CD14-positive monocyte (primary cell): ENCODE measurements at regions not wholly inside any gene's neighbourhood (a gene's known extent, or its start where the extent isn't known, plus 50 kb on each side); places are given as distances from the start of the nearest gene placed in this dataset.

Experiments used
- DNase-seq, 3 donors: peaks; one replicate each; pipeline ENCODE4 v3.0.0-alpha.2; 2011 to 2022
- H2AFZ ChIP-seq: 2 replicates; pipeline ENCODE4 v1.6.0; 2012; ENCODE audit warnings: mild to moderate bottlenecking, low read depth, low read length, inconsistent platforms; ENCODE audit not compliant: insufficient read depth, poor library complexity, severe bottlenecking
- H3K27ac ChIP-seq, 2 donors: 1 replicate in 1 of 2; 2 replicates in 1 of 2; pipeline ENCODE4 v1.5.1; 2012 to 2013; ENCODE audit warnings: low read length in 2 of 2, control low read depth in 1 of 2, inconsistent platforms in 1 of 2, low read depth in 1 of 2, mild to moderate bottlenecking in 1 of 2
- H3K27me3 ChIP-seq, 2 donors: one replicate each; pipeline versions ENCODE4 v1.6.0 to v1.6.1; 2011 to 2013; ENCODE audit warnings: low read length in 2 of 2; ENCODE audit not compliant: control insufficient read depth in 2 of 2, insufficient read depth in 2 of 2
- H3K36me3 ChIP-seq, 2 donors: replicated peaks in 1 of 2; 1 replicate in 1 of 2; 2 replicates in 1 of 2; pipeline versions ENCODE4 v1.5.1 to v1.6.1; 2012 to 2013; ENCODE audit warnings: low read length in 2 of 2, control low read depth in 1 of 2, inconsistent platforms in 1 of 2, mild to moderate bottlenecking in 1 of 2; ENCODE audit not compliant: insufficient read depth in 2 of 2, control insufficient read depth in 1 of 2
- H3K4me1 ChIP-seq, 2 donors: 1 replicate in 1 of 2; 2 replicates in 1 of 2; pipeline versions ENCODE4 v1.5.1 to v1.6.1; 2012 to 2013; ENCODE audit warnings: low read length in 2 of 2, control low read depth in 1 of 2, inconsistent platforms in 1 of 2, mild to moderate bottlenecking in 1 of 2, moderate library complexity in 1 of 2; ENCODE audit not compliant: insufficient read depth in 2 of 2, control insufficient read depth in 1 of 2
- H3K4me2 ChIP-seq: replicated peaks from 2 replicates; pipeline ENCODE3; 2012; ENCODE audit warnings: low read length, moderate library complexity, mild to moderate bottlenecking; ENCODE audit not compliant: poor library complexity, severe bottlenecking; ENCODE audit errors: extremely low read depth
- H3K4me3 ChIP-seq, 3 experiments: fragments of 200-600 bp in 1 of 3; sonication (generic) in 1 of 3; replicated peaks in 1 of 3; 1 replicate in 2 of 3; 2 replicates in 1 of 3; pipeline ENCODE4 v1.5.1; 2011 to 2013; ENCODE audit warnings: low read length in 3 of 3, mild to moderate bottlenecking in 3 of 3, control low read depth in 2 of 3, low read depth in 2 of 3, inconsistent platforms in 1 of 3, moderate library complexity in 1 of 3
- H3K79me2 ChIP-seq: 2 replicates; pipeline ENCODE4 v1.6.0; 2012; ENCODE audit warnings: mild to moderate bottlenecking, control low read depth, inconsistent platforms, low read length, moderate library complexity; ENCODE audit not compliant: insufficient read depth
- H3K9ac ChIP-seq: 2 replicates; pipeline ENCODE4 v1.6.0; 2017; ENCODE audit warnings: low read length, mild to moderate bottlenecking; ENCODE audit not compliant: insufficient read depth, poor library complexity, severe bottlenecking
- H3K9me3 ChIP-seq, 2 donors: replicated peaks in 1 of 2; 1 replicate in 1 of 2; 2 replicates in 1 of 2; pipeline versions ENCODE4 v1.5.1 to v1.6.1; 2012 to 2013; ENCODE audit warnings: low read length in 2 of 2, control low read depth in 1 of 2; ENCODE audit not compliant: control insufficient read depth in 1 of 2, insufficient read depth in 1 of 2
- H4K20me1 ChIP-seq: 2 replicates; pipeline ENCODE4 v1.6.0; 2012; ENCODE audit warnings: mild to moderate bottlenecking, low read length, control low read depth, moderate library complexity; ENCODE audit not compliant: insufficient read depth
- H3K27ac Mint-ChIP-seq, 7 donors: one replicate each; pipeline ENCODE4 v1.8.0; 2020; ENCODE audit warnings: mild to moderate bottlenecking in 7 of 7, mixed read lengths in 7 of 7, moderate library complexity in 6 of 7, inconsistent platforms in 2 of 7
- H3K27me3 Mint-ChIP-seq, 3 donors: one replicate each; pipeline ENCODE4 v1.8.0; 2021 to 2022; ENCODE audit warnings: low read depth in 3 of 3, mild to moderate bottlenecking in 3 of 3, mixed read lengths in 3 of 3, moderate library complexity in 3 of 3, inconsistent platforms in 1 of 3
- H3K36me3 Mint-ChIP-seq, 2 donors: one replicate each; pipeline ENCODE4 v1.8.0; 2020; ENCODE audit warnings: mixed read lengths in 2 of 2, inconsistent platforms in 1 of 2, mild to moderate bottlenecking in 1 of 2
- H3K4me1 Mint-ChIP-seq: one replicate; pipeline ENCODE4 v1.8.0; 2020; ENCODE audit warnings: mild to moderate bottlenecking, mixed read lengths
- H3K4me3 Mint-ChIP-seq, 2 donors: one replicate each; pipeline ENCODE4 v1.8.0; 2020; ENCODE audit warnings: mild to moderate bottlenecking in 2 of 2, mixed read lengths in 2 of 2, moderate library complexity in 1 of 2
- H3K9me3 Mint-ChIP-seq, 7 donors: one replicate each; pipeline ENCODE4 v1.8.0; 2020 to 2022; ENCODE audit warnings: mixed read lengths in 7 of 7, mild to moderate bottlenecking in 6 of 7, moderate library complexity in 6 of 7, inconsistent platforms in 2 of 7
- CTCF ChIP-seq: fragments of 200-600 bp; IDR thresholded peaks from one replicate; pipeline ENCODE4 v1.8.0; 2022; ENCODE audit warnings: antibody characterized with exemption, mild to moderate bottlenecking
- WGBS: methylation state at CpG from one replicate; pipeline ENCODE4 v1.1.5; 2013; ENCODE audit warnings: missing lambda C conversion rate; ENCODE audit not compliant: insufficient coverage; 5-methylcytosine and 5-hydroxymethylcytosine counted together
- intact Hi-C, 2 donors: fragments of 100-400 bp; cut with micrococcal nuclease; formaldehyde crosslinking; loops; one replicate each; pipeline versions ENCODE4 v1.15.0 to v1.15.1; 2023

DNA sequence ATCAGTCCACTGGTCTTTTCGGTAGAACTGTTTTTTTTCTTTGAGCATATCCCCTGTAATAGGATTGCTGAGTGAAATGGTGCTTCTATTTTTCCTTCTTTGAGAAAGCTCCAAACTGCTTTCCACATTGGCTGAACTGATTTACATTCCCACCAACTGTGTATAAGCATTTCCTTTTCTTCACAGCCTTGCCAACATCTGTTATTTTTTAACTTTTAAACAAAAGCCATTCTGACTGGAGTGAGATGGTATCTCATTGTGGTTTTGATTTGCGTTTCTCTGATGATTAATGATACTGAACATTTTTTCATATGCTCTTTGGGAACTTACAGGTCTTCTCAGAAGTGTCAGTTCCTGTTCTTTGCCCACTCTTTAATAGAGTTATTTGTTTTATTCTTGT lies 764.7 kb downstream of the MTRR start:
- Histone ChIP-seq H4K20me1 (no peaks in the 10 kb centered on the region), H2AFZ (no peak overlapping the region), H3K27ac (no peak overlapping the region), H3K9ac (no peak overlapping the region), H3K36me3 (no peaks in the 10 kb centered on the region), H3K4me2 (no peak overlapping the region), H3K9me3 (peaks cover 0 to 3% of the 10 kb centered on the region in 2 donors), H3K4me3 (no peak overlapping the region), H3K27me3 (no peaks in the 10 kb centered on the region), H3K79me2 (no peaks in the 10 kb centered on the region), H3K4me1 (no peaks in the 10 kb centered on the region)
- Mint-ChIP-seq H3K9me3 (peaks cover 2 to 16% (median 4%) of the 10 kb centered on the region in 7 donors), H3K36me3 (no peaks in the 10 kb centered on the region), H3K4me1 (no peaks in the 10 kb centered on the region), H3K27ac (no peak overlapping the region), H3K27me3 (no peaks in the 10 kb centered on the region), H3K4me3 (no peak overlapping the region)
- DNase-seq: no peak
- WGBS: no CpG with 5 or more reads among the region's 2 CpGs
- no peak for TF ChIP-seq CTCF
- intact Hi-C loops: no loop called here

GRCh38 chr5:8634219-8634618 lies 765.3 kb downstream of the MTRR start:
- H3K9ac ChIP-seq: no peak overlapping the region
- no CpG with 5 or more reads among the region's 2 CpGs for WGBS
- H3K27ac ChIP-seq: no peak overlapping the region
- Mint-ChIP-seq H3K27ac (no peak overlapping the region), H3K4me3 (no peak overlapping the region), H3K4me1 (no peaks in the 10 kb centered on the region), H3K36me3 (no peaks in the 10 kb centered on the region), H3K27me3 (no peaks in the 10 kb centered on the region), H3K9me3 (peaks cover 2 to 13% (median 4%) of the 10 kb centered on the region in 7 donors)
- no peak for DNase-seq
- no peak for TF ChIP-seq CTCF
- H3K9me3 ChIP-seq: no peaks in the 10 kb centered on the region
- no peak overlapping the region for H3K4me3 ChIP-seq
- no peak overlapping the region for H3K4me2 ChIP-seq
- H3K36me3 ChIP-seq: no peaks in the 10 kb centered on the region
- H3K27me3 ChIP-seq: no peaks in the 10 kb centered on the region
- H2AFZ ChIP-seq: no peak overlapping the region
- H4K20me1 ChIP-seq: no peaks in the 10 kb centered on the region
- intact Hi-C loops: no loop called here
- no peaks in the 10 kb centered on the region for H3K4me1 ChIP-seq
- no peaks in the 10 kb centered on the region for H3K79me2 ChIP-seq
